SH-SY5Y (cell line): ENCODE measurements at regions not wholly inside any gene's neighbourhood (a gene's known extent, or its start where the extent isn't known, plus 50 kb on each side); places are given as distances from the start of the nearest gene placed in this dataset.

Experiments
- GATA2 ChIP-seq: IDR thresholded peaks from 2 replicates; pipeline ENCODE4 v1.6.1; 2011; ENCODE audit warnings: mild to moderate bottlenecking, low read depth, low read length
- GATA3 ChIP-seq: IDR thresholded peaks from 2 replicates; pipeline ENCODE4 v1.6.1; 2011; ENCODE audit warnings: low read depth, mild to moderate bottlenecking, low read length, moderate library complexity

- no peak for TF ChIP-seq GATA2
- no peak for TF ChIP-seq GATA3
Observed at GRCh38 chr20:48056218-48056617, 270.9 kb upstream of the SULF2 start.
